GM21381 (cell line): ENCODE measurements at regions not wholly inside any gene's neighbourhood (a gene's known extent, or its start where the extent isn't known, plus 50 kb on each side); places are given as distances from the start of the nearest gene placed in this dataset.

Experiments used
- ATAC-seq: cut with Tn5 transposase; IDR thresholded peaks from one replicate; pipeline ENCODE4 v1.9.1; 2021; ENCODE audit warnings: mild to moderate bottlenecking, moderate library complexity; ENCODE audit not compliant: unreplicated experiment

- ATAC-seq, result no peak
Observed at GRCh38 chr9:87319656-87320055, 178.0 kb upstream of the DAPK1 start.

- no peak for ATAC-seq
Observed at GRCh38 chr9:87320146-87320884, 177.4 kb upstream of the DAPK1 start.

GRCh38 chr9:87322840-87323635 is 174.6 kb upstream of the DAPK1 start:
- ATAC-seq, result no peak

GRCh38 chr9:87323928-87324327 is 173.7 kb upstream of the DAPK1 start:
- ATAC-seq, result no peak

GRCh38 chr9:87324613-87325194 is 173.0 kb upstream of the DAPK1 start:
- no peak for ATAC-seq

- no peak for ATAC-seq
Observed at GRCh38 chr9:87327575-87328125, 170.0 kb upstream of the DAPK1 start.

GRCh38 chr9:87333802-87334201 is 163.9 kb upstream of the DAPK1 start:
- no peak for ATAC-seq

GRCh38 chr9:87334366-87334765 is 163.3 kb upstream of the DAPK1 start:
- ATAC-seq, result no peak

GRCh38 chr9:87336407-87336806 is 161.3 kb upstream of the DAPK1 start:
- no peak for ATAC-seq

- peak; percentile 52 for ATAC-seq
Observed at GRCh38 chr9:87336914-87337333, 160.7 kb upstream of the DAPK1 start.

GRCh38 chr9:87337335-87338087 is 160.2 kb upstream of the DAPK1 start:
- no peak for ATAC-seq

GRCh38 chr9:87338088-87338989 is 159.3 kb upstream of the DAPK1 start:
- ATAC-seq, result no peak

GRCh38 chr9:87340391-87340790 is 157.3 kb upstream of the DAPK1 start:
- ATAC-seq, result no peak

GRCh38 chr9:87342743-87343142 is 154.9 kb upstream of the DAPK1 start:
- no peak for ATAC-seq

GRCh38 chr9:87343816-87344430 is 153.7 kb upstream of the DAPK1 start:
- no peak for ATAC-seq

GRCh38 chr9:87346061-87346665 is 151.5 kb upstream of the DAPK1 start:
- no peak for ATAC-seq

GRCh38 chr9:87350915-87351314 is 146.8 kb upstream of the DAPK1 start:
- ATAC-seq, result no peak

GRCh38 chr9:87353301-87353700 is 144.4 kb upstream of the DAPK1 start:
- ATAC-seq, result no peak

GRCh38 chr9:87354147-87354546 is 143.5 kb upstream of the DAPK1 start:
- ATAC-seq, result no peak
